HG02943 (cell line): ENCODE measurements at regions not wholly inside any gene's neighbourhood (a gene's known extent, or its start where the extent isn't known, plus 50 kb on each side); places are given as distances from the start of the nearest gene placed in this dataset.

Experiments used
- ATAC-seq: cut with Tn5 transposase; IDR thresholded peaks from one replicate; pipeline ENCODE4 v1.9.1; 2021; ENCODE audit warnings: mild to moderate bottlenecking, low read depth, moderate library complexity; ENCODE audit not compliant: unreplicated experiment

DNA sequence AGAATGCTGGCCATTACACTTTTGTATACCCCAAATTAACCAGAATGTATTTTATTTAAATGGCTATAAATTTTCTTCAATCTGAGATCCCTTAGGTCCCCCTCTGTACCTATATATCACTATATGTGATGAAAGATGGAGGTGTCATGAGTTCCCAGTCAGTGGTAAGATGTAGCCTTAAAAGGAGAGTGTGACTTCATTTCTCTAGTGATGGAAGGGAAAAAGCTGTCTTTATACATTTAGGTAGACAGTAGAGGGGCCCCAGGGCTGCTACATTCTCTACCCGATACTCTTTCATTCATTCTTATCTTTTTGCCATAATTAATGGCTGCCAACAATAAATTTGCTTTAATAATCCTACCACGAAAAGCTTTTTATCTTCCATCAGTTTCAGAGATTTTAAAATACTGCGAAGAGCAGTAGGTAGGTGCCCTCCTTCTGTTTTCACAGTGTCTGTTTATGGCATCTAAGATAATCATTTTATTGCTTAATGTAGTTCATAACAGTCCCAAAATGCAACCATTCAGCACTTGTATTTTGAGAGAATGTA is 301.3 kb downstream of the ZNF608 start:
- no peak for ATAC-seq

GRCh38 chr5:124444147-124444775 is 302.2 kb downstream of the ZNF608 start:
- peak; percentile 97 for ATAC-seq

DNA sequence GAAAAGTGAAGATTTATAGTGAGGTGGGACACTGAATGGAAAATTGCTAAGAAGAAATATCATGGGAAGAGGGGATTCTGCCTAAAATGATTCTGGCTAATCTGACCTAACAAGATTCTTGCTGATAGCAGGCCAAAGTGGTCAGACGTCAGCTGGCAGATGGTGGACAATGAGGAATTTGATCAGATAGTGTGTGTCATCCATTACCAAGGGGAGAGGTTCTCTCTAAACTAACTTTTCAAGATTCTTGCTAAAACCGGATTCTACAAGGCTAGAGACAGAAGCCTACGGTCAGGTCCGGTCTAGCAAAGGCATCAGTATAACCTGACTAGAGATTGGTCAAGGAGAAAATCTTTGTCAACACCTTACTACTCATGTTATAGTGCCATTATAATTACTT is 306.0 kb downstream of the ZNF608 start:
- no peak for ATAC-seq

GRCh38 chr5:124439609-124440008 is 306.8 kb downstream of the ZNF608 start:
- ATAC-seq = no peak

DNA sequence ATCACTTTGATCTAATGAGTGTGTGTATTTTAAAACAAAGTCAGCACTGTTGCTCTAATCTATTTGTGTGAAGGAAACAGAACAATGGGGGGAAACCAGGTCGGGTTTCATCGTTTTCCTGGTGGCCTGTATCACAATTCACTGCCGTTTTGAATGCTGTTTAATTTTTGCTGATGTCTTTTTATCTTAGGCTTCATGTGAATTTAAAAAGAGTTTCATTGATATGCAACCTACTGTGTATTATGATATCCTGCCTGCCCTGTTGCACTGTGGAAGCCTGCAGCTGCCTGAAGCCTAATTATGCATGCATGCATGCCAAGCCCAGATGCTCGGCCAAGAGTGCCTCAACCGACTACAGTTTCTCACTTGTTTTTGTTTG is 307.5 kb downstream of the ZNF608 start:
- no peak for ATAC-seq

GRCh38 chr5:124438026-124438902 is 308.2 kb downstream of the ZNF608 start:
- no peak for ATAC-seq

DNA sequence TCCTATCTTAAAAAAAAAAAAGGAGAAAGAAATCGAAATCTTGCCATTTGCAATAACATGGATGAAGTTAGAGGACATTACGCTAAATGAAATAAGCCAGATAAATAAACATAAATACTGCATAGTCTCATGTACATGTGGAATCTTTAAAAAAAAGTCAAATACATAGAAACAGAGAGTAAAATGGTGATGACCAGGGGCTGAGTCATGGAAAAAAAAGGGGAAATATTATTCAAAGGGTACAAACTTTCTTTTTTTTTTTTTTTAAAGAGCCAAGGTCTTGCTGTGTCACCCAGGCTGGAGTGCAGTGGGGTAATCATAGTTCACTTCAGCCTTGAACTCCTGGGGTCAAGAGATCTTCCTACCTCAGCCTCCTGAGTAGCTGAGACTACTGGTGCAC is 310.1 kb downstream of the ZNF608 start:
- ATAC-seq = no peak

- no peak for ATAC-seq
These were observed 313.3 kb downstream of the ZNF608 start for GRCh38 chr5:124433170-124433569.

- ATAC-seq = no peak
These were observed 324.9 kb downstream of the ZNF608 start for GRCh38 chr5:124421584-124421983.

DNA sequence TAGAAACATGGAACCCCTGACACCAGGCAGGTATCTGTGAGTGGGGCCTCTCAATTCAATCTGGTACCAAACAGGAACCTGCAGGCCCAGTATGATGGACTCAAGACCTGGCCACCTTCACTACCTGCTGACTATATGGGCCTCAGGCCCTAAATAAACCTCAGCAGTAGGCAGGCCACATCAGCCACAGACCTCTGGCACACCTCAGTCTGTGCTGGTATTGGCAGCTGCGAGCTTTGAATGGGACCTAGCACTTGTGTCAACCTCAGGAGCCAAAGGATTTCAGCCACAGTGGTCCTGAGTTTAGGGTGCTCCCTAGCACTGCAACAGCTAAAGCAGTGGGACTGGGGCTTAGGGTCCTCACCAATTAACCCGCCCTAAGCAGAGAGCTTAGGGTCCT is 325.5 kb downstream of the ZNF608 start:
- ATAC-seq = no peak

- no peak for ATAC-seq
These were observed 326.9 kb downstream of the ZNF608 start for GRCh38 chr5:124419531-124419930.

DNA sequence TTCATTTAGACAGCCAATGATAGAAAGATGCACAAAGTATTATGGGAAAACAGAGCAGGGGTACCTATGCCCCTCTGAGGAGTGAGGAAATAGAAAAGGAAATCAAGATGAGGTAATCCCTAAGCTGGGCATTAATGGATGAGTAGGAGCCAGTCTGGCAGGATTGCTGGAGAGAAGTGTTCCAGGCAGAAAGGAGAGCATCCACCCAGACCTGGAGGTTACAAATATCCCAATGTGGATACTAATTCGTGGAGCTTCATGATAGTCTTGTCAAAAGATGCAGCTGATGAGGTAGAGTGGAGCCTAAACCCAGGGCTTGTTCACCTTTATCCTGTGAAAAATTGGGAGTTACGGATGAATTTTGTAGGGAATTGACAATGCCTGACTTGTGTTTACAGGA is 328.0 kb downstream of the ZNF608 start:
- ATAC-seq = no peak

GRCh38 chr5:124417196-124417595 is 329.2 kb downstream of the ZNF608 start:
- ATAC-seq = no peak

GRCh38 chr5:124416627-124417026 is 329.8 kb downstream of the ZNF608 start:
- ATAC-seq = no peak

DNA sequence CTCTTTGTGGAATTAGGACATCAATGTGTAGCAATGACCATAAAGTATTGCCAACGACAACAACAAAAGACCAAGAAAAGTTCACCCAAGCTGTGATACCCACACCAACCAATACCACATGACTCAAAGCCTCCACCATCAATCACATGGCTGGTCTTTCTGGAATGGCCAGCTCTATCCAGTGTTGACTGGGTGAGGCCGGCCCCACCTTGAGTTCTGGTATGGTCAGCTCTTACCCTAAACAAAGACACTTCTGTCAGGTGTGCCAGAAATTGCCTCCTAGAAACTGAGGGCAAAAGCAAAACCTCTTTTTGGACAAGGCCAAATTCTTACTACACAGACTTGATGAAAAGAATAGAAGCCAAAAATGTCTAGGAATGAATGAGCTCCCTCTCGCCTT is 331.5 kb downstream of the ZNF608 start:
- no peak for ATAC-seq

DNA sequence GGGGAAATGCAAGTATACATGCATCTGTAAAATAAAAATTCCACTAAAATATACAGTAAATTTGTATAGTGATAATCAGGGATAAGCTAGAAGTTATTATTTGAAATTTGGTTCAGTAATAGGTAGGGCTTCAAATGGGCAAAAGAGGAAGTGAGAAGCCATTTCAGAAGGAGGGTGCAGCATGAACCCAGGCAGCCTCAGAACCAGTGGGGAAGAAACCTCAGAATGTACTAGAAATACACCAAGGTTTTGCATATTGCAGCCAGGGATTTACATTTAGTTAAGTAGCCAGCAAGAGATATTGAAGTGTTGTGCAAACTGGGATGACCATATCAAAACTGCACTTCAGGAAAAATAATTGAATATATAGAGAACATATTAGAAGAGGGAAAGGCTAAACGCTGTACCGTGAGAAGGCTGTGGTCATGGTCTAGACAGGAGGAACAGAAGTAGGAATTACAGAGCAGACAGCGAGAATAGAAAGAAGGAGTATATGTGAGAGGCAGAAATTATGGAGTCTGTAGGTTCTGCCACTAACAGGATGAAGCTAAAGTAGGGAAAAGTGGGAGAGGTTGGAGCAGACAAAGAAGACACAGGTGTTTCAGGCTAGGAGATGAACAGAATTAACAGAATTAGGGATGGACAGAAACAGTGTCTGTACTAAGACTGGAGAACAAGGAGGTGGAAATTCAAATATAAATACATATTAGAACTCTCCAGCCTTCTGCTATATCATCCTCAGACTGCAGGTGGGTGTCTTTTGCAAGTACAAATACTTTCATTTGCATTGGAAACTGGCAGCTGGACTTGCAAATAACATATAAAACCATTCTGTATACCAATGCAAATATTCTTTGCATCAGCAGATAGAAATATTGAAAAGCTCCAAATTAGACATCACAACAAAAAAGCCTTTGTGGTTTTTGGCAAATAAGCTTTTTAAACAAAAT is 335.6 kb downstream of the ZNF608 start:
- peak; percentile 88 for ATAC-seq

- no peak for ATAC-seq
These were observed 337.5 kb downstream of the ZNF608 start for GRCh38 chr5:124408738-124409453.

DNA sequence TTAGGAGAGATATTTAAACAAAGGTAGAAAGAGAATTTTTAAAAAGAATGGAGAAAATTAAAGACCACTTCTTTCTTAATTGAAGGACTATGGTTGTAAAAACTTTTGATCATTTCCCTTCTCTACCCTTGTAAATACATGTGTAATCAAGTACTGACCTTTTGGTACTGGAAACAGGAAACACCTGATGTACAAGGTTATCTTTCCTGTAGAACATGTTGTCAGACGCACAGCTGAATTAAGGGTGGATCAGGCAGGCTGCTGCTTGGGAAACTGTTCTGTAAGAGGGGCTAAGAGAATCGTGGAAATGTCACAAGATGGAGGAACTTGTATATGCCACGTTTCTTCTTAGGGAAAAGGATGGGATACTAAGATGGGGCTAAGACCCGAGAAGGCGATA is 341.6 kb downstream of the ZNF608 start:
- no peak for ATAC-seq

GRCh38 chr5:124403281-124403680 is 343.2 kb downstream of the ZNF608 start:
- no peak for ATAC-seq

DNA sequence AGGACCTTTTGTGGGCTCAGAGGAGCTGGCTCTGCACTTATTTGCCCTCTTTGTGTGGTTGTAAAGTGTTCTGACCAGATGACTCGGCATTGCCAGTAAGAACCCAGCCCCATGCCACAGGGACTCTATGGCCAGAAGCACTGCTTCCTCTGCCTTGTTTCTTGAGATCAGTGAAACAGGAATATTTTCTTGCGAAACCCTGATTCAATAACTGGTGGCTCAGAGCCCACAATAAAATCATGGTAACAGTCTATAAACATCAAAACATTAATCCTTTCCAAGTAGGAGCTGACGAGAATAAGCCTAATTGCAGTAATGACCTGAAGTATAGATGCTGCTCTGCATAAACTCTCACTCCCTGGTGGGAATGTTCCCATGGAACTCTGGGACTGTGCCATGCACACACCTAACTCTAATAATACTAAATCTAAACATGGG is 344.3 kb downstream of the ZNF608 start:
- no peak for ATAC-seq
